ENCODE measurements at regions not wholly inside any gene's neighbourhood (a gene's known extent, or its start where the extent isn't known, plus 50 kb on each side); places are given as distances from the start of the nearest gene placed in this dataset.

DNA sequence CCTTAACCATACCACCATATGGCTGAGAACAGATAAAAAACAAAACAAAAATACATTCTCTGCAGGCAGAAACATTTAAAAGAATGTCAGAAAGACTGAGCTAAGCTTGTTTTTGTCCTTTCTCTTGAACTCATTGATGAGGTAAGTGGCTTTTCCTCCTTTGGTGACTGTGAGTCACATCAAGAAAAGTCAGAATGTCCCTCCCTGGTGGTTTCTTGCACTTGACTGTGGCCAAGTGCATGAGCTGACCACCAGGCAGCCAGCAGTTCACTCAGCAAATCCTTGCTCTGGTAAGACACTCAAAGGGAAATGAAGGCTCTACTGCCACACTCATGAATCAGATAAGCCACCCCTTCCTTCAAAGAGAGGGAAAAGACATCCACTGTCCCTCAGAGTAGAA is 970.9 kb downstream of the TAF11L14 start:
- TF ChIP-seq SUZ12 (IDR thresholded peaks at IDR 0.05; ENCODE audit: extremely low read depth, insufficient read depth, insufficient read length) (no peak), ZNF274 (IDR thresholded peaks at IDR 0.05; ENCODE audit: low read depth, low read length) (no peak)

Data from NT2/D1 (cell line).